Neural progenitor cell (in vitro differentiated cells): ENCODE measurements at regions not wholly inside any gene's neighbourhood (a gene's known extent, or its start where the extent isn't known, plus 50 kb on each side); places are given as distances from the start of the nearest gene placed in this dataset.

ENCODE experiments used
- CTCF ChIP-seq: fragments of 200-600 bp; sonication (generic); IDR thresholded peaks from 2 replicates; pipeline ENCODE4 v1.5.1; 2017; ENCODE audit warnings: antibody characterized with exemption, mild to moderate bottlenecking
- EZH2 ChIP-seq: fragments of 200-600 bp; sonication (generic); IDR thresholded peaks from 2 replicates; pipeline ENCODE4 v1.6.1; 2017; ENCODE audit warnings: antibody characterized with exemption, mild to moderate bottlenecking, moderate library complexity
- EZH2phosphoT487 ChIP-seq: fragments of 200-600 bp; sonication (generic); IDR thresholded peaks from 2 replicates; pipeline ENCODE4 v1.6.1; 2017; ENCODE audit warnings: antibody characterized with exemption

- TF ChIP-seq CTCF (no peak), EZH2 (no peak), EZH2phosphoT487 (no peak)
These were observed 194.3 kb upstream of the DGKB start for GRCh38 chr7:15096853-15097252.
